ENCODE measurements at regions not wholly inside any gene's neighbourhood (a gene's known extent, or its start where the extent isn't known, plus 50 kb on each side); places are given as distances from the start of the nearest gene placed in this dataset.
"Not testable (repeated sequence)": the region's sequence is repeated elsewhere in the genome, so short reads cannot be mapped to it uniquely, and the experiment has no call there.

GRCh38 chr10:83786701-83787100 is 352.6 kb upstream of the GHITM start:
- DNase-seq = not testable (repeated sequence)

GRCh38 chr10:83801983-83802382 is 337.3 kb upstream of the GHITM start:
- no peak for DNase-seq

- DNase-seq = no peak
These were observed 332.6 kb upstream of the GHITM start for GRCh38 chr10:83806717-83807116.

GRCh38 chr10:83809001-83809400 is 330.3 kb upstream of the GHITM start:
- DNase-seq = no peak

GRCh38 chr10:83816942-83817341 is 322.4 kb upstream of the GHITM start:
- no peak for DNase-seq

- no peak for DNase-seq
These were observed 321.5 kb upstream of the GHITM start for GRCh38 chr10:83817797-83818196.

GRCh38 chr10:83819609-83820008 is 319.7 kb upstream of the GHITM start:
- no peak for DNase-seq

GRCh38 chr10:83820033-83820432 is 319.3 kb upstream of the GHITM start:
- DNase-seq = no peak

- DNase-seq = no peak
These were observed 315.2 kb upstream of the GHITM start for GRCh38 chr10:83824099-83824498.

- DNase-seq = no peak
These were observed 305.2 kb upstream of the GHITM start for GRCh38 chr10:83834096-83834495.

GRCh38 chr10:83835945-83836745 is 303.2 kb upstream of the GHITM start:
- DNase-seq = no peak

GRCh38 chr10:83848677-83849076 is 290.6 kb upstream of the GHITM start:
- DNase-seq = no peak

GRCh38 chr10:83849150-83849549 is 290.2 kb upstream of the GHITM start:
- DNase-seq = no peak

- no peak for DNase-seq
These were observed 287.2 kb upstream of the GHITM start for GRCh38 chr10:83852146-83852545.

GRCh38 chr10:83862723-83863122 is 276.6 kb upstream of the GHITM start:
- DNase-seq = no peak

- DNase-seq = no peak
These were observed 275.9 kb upstream of the GHITM start for GRCh38 chr10:83863283-83863966.

GRCh38 chr10:83869898-83870297 is 269.4 kb upstream of the GHITM start:
- DNase-seq = no peak

GRCh38 chr10:83871187-83872081 is 267.9 kb upstream of the GHITM start:
- DNase-seq = peak; percentile 80

- no peak for DNase-seq
These were observed 259.0 kb upstream of the GHITM start for GRCh38 chr10:83880252-83880791.

- DNase-seq = no peak
These were observed 257.6 kb upstream of the GHITM start for GRCh38 chr10:83881661-83882060.

GRCh38 chr10:83886871-83887270 is 252.4 kb upstream of the GHITM start:
- DNase-seq = no peak

GRCh38 chr10:83892737-83893136 is 246.6 kb upstream of the GHITM start:
- DNase-seq = no peak

- no peak for DNase-seq
These were observed 243.1 kb upstream of the GHITM start for GRCh38 chr10:83896219-83896618.
